HUES48 (cell line): ENCODE measurements at regions not wholly inside any gene's neighbourhood (a gene's known extent, or its start where the extent isn't known, plus 50 kb on each side); places are given as distances from the start of the nearest gene placed in this dataset.

Source experiments
- H3K27ac ChIP-seq: one replicate; pipeline ENCODE4 v1.7.0; 2013; ENCODE audit warnings: low read depth, low read length, inconsistent platforms
- H3K27me3 ChIP-seq: 2 replicates; pipeline ENCODE4 v1.6.1; 2013; ENCODE audit warnings: mild to moderate bottlenecking, low read length; ENCODE audit not compliant: control insufficient read depth, insufficient read depth
- H3K36me3 ChIP-seq: 2 replicates; pipeline ENCODE4 v1.6.1; 2013; ENCODE audit warnings: low read length; ENCODE audit not compliant: control insufficient read depth, insufficient read depth
- H3K4me1 ChIP-seq: 2 replicates; pipeline ENCODE4 v1.6.1; 2013; ENCODE audit warnings: mild to moderate bottlenecking, low read length; ENCODE audit not compliant: control insufficient read depth, insufficient read depth
- H3K4me3 ChIP-seq: 2 replicates; pipeline ENCODE4 v1.5.1; 2013; ENCODE audit warnings: mild to moderate bottlenecking, low read depth, low read length
- H3K9ac ChIP-seq: 2 replicates; pipeline ENCODE4 v1.6.1; 2013; ENCODE audit warnings: mild to moderate bottlenecking, low read depth, low read length, moderate library complexity
- H3K9me3 ChIP-seq: 2 replicates; pipeline ENCODE4 v1.6.1; 2013; ENCODE audit warnings: low read length; ENCODE audit not compliant: control insufficient read depth, insufficient read depth

DNA sequence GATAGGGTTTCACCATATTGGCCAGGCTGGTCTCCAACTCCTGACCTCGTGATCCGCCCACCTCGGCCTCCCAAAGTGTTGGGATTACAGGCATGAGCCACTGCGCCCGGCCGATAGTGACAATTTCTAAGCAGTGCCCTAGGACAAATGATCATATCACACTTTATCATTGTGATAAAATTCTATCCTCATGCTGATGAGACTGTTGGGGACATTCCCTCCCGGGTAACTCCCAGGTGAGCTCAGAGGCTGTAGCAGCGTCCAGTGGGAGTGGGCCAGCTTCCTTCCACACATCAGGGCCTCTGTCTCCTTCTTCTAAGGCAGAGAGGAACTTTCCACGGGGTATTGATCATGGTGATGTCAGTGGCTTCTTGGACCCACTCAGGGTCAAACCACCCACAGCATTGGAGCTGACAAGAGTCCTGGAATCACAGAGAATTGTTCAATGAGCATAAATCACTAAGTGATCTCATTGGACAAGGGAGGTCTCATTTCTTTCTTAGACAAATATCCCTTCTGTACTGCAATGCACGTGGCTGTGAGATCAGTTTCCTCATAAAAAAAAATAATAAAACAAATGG, 256.1 kb downstream of the KLF6 start:
- Histone ChIP-seq H3K27ac (no peak overlapping the region), H3K36me3 (no peaks in the 10 kb centered on the region), H3K4me3 (no peak overlapping the region), H3K9ac (no peak overlapping the region), H3K4me1 (no peaks in the 10 kb centered on the region), H3K27me3 (no peaks in the 10 kb centered on the region), H3K9me3 (no peaks in the 10 kb centered on the region)

DNA sequence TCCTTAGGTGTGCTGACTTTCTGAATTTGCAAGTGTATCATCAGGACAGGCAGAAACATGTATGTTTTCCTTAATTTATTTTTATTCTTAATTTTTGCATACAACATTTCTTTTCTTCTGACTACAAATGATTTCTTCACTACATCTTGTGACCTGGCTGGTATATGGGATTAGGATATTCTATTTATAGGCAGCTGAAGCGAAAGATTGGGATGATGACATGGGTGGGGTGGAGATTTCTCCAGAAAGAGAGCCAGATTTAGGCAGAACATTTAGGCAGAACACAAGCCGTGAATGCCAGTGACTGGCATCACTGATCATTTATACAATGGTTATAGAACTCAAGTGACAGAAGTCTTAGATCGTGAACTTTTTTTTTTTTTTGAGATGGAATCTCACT, 256.7 kb downstream of the KLF6 start:
- Histone ChIP-seq H3K4me1 (no peaks in the 10 kb centered on the region), H3K36me3 (no peaks in the 10 kb centered on the region), H3K4me3 (no peak overlapping the region), H3K27ac (no peak overlapping the region), H3K9me3 (no peaks in the 10 kb centered on the region), H3K9ac (no peak overlapping the region), H3K27me3 (no peaks in the 10 kb centered on the region)

DNA sequence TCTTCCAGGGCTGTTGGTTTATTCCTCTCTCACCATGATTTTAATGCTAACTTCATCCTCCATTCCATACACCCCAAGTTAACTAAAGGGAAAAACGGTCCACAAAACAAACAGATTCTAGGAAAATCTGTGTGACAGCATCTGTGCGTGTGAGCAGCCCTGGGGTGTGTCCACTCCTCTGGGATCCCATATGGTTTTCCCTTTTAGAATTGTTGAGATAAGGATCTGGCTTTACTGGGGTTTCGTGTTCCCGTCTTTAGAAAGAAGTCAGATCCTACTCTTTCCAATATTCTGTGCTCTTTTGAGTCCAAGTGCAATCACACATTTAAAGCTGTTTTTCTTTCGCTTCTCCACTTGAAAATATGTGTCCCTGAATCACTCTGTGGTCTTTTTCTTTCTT, 257.1 kb downstream of the KLF6 start:
- Histone ChIP-seq H3K27me3 (no peaks in the 10 kb centered on the region), H3K36me3 (no peaks in the 10 kb centered on the region), H3K27ac (no peak overlapping the region), H3K9ac (no peak overlapping the region), H3K9me3 (no peaks in the 10 kb centered on the region), H3K4me1 (no peaks in the 10 kb centered on the region), H3K4me3 (no peak overlapping the region)

DNA sequence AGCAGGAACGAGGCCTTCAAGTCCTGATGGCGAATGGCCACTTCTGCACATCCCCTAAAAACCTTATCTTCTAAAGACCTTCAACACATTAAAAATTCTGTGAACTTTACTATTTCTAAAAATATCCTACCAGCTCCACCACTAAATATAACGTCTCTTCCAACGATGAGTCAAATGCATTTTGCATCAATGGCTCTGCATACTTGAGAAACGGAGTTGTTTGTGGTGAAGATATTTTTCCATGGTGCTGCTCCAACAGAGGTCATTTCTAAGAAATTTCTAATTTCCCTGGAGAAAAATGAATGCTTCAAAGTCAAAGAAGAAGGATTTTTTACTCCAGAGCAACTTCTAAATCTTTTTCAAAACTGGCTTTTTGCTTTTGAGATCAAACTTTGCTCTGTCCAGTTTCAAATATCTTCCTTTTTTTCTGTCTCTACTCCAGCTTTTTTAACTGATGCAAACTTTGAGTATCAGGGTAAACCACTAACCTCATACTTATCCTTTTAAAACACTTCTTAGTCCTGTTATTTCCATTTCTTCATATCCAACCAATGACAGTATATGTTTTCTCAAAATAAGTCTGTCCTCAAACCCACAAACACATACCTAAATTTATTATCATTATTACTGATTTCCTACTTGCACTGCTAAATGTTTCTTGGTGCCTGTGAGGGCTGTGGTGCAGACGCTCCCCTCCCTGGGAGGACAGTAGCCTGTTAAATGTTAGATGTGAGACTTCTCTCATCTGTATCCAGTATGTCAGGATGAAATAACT, 258.1 kb downstream of the KLF6 start:
- no peak overlapping the region for H3K27ac ChIP-seq
- H3K9me3 ChIP-seq: no peaks in the 10 kb centered on the region
- H3K36me3 ChIP-seq: no peaks in the 10 kb centered on the region
- no peak overlapping the region for H3K4me3 ChIP-seq
- H3K9ac ChIP-seq: no peak overlapping the region
- no peaks in the 10 kb centered on the region for H3K4me1 ChIP-seq
- H3K27me3 ChIP-seq: no peaks in the 10 kb centered on the region

DNA sequence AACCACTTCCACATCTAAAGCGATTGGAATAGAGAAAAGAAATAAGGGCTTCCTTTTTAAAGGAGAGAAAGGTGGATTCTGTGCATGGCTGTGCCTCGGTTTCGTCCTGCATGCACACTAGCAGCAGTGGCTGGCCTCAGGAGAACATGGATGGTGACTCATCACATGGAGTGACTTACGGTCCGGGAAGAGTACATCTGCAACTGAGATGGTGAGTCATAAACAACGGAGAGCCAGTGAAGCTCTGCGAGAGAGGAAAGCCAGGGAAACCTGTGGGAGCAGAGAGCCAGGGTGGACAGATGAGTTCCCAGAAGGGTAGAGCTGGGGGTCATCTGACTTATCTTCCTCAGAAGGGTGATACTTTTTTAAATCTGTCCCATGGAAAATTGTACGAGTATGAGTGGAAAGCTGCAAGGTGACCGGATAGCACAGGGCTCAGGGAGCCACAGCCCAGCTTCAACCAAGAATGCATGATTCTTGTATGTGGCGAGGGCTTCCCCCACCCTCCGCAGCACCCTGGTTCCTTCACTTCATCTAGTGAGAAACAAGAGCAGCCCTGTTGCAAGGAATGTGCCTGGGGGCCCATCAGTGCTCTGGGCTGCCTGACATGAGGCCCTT, 259.1 kb downstream of the KLF6 start:
- Histone ChIP-seq H3K9ac (no peak overlapping the region), H3K4me1 (no peaks in the 10 kb centered on the region), H3K27me3 (no peaks in the 10 kb centered on the region), H3K9me3 (no peaks in the 10 kb centered on the region), H3K4me3 (no peak overlapping the region), H3K27ac (no peak overlapping the region), H3K36me3 (no peaks in the 10 kb centered on the region)

DNA sequence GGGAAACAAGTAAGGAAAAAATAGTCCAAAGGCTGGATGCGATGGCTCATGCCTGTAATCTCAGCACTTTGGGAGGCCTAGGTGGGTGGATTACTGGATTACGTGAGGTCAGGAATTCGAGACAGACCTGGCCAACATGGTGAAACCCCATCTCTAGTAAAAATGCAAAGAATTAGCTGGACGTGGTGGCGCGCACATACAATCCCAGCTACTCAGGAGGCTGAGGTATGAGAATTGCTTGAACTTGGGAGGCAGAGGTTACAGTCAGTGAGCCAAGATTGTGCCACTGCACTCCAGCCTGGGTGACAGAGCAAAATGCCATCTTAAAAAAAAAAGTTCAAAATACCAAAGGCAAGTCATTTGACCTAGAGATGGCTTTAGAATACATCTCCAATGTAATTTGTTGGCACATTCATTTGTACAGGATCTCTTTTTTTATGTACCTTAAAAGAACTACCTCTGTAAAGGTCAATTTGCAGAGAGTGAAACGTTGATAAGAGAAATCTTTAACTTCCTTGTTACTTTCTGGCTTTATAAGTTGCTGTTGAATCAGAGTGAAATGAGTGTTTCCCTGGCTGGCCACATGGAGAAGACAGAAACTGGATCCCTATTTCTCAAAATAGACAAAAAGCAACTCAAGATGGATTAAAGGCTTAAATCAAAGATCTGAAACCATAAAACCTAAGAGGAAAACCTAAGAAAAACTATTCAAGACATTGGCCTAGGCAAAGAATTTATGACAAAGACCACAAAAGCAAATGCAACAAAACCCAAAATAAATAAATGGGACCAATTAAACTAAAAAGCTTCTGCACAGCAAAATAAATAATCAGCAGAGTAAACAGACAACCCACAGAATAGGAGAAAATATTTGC, 260.7 kb downstream of the KLF6 start:
- Histone ChIP-seq H3K4me3 (no peak overlapping the region), H3K36me3 (no peaks in the 10 kb centered on the region), H3K27me3 (no peaks in the 10 kb centered on the region), H3K9me3 (no peaks in the 10 kb centered on the region), H3K27ac (no peak overlapping the region), H3K9ac (no peak overlapping the region), H3K4me1 (no peaks in the 10 kb centered on the region)

DNA sequence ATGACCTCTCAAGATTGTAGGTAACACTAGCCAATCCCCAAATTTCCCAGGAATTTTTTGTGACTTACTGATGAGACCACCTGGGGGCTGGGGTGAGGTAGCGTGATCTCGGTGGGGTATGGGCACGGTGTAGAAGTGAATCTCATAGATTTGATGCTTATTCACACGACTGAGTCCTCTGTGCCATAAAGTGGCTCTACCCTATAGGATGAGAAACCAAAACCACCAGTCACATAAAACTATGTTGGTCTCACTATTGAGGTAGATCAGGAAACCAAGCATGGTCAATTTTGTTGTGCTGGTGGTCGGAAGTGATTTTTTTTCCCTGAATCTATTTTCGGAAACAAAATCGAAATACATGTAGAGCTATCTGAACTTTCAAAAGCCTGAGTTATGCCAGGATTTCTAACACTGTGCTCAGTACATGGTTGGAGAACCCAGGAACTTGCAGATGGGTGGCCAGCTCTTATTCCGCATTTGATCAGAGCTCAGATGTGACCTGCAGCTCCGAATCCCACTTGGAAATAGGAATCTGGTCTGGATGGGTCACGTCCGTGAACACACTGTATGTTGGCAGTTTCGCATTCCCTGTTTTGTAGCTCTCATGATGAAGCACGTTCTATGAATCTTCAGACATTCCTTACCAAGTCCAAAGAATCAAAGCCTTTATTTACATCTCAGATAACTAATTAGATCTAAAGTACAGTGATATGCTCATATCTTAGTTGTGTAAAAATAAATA, 261.5 kb downstream of the KLF6 start:
- H3K9me3 ChIP-seq: no peaks in the 10 kb centered on the region
- no peaks in the 10 kb centered on the region for H3K36me3 ChIP-seq
- H3K27ac ChIP-seq: no peak overlapping the region
- H3K27me3 ChIP-seq: no peaks in the 10 kb centered on the region
- no peak overlapping the region for H3K4me3 ChIP-seq
- no peak overlapping the region for H3K9ac ChIP-seq
- H3K4me1 ChIP-seq: no peaks in the 10 kb centered on the region

DNA sequence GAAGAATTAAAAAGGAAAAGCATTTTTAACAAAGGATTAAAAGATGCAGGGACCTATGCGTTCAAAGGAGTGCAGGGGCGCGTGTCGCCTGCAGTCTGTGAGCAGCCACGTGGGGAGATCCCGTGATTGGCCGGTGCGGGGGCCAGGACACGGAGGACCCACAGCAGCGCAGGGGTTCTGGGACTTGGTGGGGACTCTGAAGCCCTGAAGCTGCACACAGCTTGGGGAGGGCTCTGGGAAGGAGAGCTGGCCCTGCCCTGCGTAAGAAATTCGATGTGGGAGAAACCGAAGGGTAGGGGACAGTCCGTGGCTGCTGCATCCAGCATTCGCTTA, 268.1 kb downstream of the KLF6 start:
- H3K4me3 ChIP-seq: no peak overlapping the region
- no peaks in the 10 kb centered on the region for H3K9me3 ChIP-seq
- no peaks in the 10 kb centered on the region for H3K27me3 ChIP-seq
- H3K9ac ChIP-seq: no peak overlapping the region
- no peak overlapping the region for H3K27ac ChIP-seq
- H3K36me3 ChIP-seq: no peaks in the 10 kb centered on the region
- no peaks in the 10 kb centered on the region for H3K4me1 ChIP-seq

DNA sequence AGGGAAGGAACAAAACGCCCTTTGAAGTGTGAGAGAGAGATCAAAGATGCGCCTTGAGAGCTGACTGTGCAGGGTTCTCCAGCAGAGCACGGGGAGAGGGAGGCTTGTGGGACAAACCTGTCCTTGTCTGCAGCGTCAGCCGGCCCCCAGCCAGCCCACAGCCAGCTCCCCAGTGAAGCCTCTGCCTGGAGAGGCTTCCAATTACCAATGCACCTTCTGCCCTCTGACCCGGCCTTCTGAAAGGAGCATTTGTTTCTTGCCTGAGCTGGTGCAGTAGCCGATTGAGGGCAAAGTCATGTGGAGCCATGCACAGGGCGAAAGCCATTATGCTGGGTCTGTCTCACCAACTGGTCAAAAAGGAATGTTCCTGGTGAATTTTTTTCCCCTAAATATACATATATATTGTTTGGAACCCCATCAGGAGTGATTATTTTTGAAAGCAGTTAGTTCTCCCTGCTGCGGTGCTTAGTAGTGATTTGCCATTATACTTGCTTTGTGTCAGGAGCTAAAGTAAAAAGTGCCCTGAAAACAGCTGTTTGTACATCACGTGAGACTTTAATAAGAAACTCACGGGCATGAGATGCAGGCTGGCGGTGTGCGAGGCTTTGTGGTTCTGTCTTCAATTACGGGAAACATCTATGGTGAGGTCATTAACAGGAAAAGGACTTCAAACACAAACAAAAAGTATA, 268.6 kb downstream of the KLF6 start:
- no peaks in the 10 kb centered on the region for H3K4me1 ChIP-seq
- H3K27ac ChIP-seq: no peak overlapping the region
- no peaks in the 10 kb centered on the region for H3K9me3 ChIP-seq
- H3K27me3 ChIP-seq: no peaks in the 10 kb centered on the region
- H3K36me3 ChIP-seq: no peaks in the 10 kb centered on the region
- H3K9ac ChIP-seq: no peak overlapping the region
- no peak overlapping the region for H3K4me3 ChIP-seq

DNA sequence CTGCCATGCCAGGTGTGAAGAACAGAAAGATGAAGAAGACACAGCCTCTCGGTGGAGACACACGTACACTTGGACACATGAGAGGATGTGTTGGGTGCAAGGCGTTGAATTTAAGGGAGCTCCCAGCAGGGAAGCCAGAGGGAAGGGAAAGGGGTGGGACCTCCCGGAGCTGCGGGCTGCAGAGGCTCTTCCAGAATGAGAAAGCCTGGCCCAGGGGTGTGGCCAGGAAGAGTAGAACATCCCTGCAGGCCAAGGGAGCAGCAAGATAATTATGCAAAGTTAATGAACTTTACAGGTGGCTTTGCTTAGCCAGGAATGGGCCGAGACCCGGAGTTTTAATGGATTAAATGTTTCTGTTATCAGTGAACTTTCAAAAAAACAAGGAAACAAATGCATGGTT, 270.3 kb downstream of the KLF6 start:
- Histone ChIP-seq H3K27me3 (no peaks in the 10 kb centered on the region), H3K36me3 (no peaks in the 10 kb centered on the region), H3K4me1 (no peaks in the 10 kb centered on the region), H3K9me3 (no peaks in the 10 kb centered on the region), H3K27ac (no peak overlapping the region), H3K4me3 (no peak overlapping the region), H3K9ac (no peak overlapping the region)
